ENCODE measurements at regions not wholly inside any gene's neighbourhood (a gene's known extent, or its start where the extent isn't known, plus 50 kb on each side); places are given as distances from the start of the nearest gene placed in this dataset.

DNA sequence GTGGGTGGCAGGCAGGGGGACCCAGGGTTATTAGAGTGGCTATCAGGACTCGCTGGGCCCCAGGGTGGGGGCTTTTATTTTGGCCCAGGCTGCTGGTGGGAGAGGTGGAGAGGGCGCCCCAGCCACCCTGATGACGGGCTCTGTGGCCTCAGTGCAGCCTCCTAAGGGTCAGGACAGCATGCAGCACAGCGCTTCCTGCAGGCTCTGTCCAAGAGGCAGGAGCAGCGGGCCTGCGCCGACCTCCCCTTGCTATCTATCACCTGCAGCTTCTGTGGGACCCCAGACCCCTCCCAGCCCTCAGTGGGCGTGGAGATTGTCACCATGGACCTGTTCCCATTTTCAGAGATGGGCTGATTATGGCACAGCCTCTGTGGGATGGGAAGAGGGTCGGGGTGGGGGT, 54.3 kb upstream of the PPARA start:
- H3K4me2 ChIP-seq (ENCODE audit: low read length), result no peak overlapping the region
- CTCF ChIA-PET (ENCODE audit: unreplicated experiment), result no interaction called here
- H2AFZ ChIP-seq (ENCODE audit: low read length), result no peak overlapping the region
- no peaks in the 10 kb centered on the region for H4K20me1 ChIP-seq (ENCODE audit: insufficient read depth, low read length)
- no TSS peak for BruUV-seq (replicated peaks)
- H3K9me3 ChIP-seq (ENCODE audit: low read length), result no peaks in the 10 kb centered on the region
- H3K79me2 ChIP-seq (ENCODE audit: insufficient read depth, low read depth, low read length), result no peaks in the 10 kb centered on the region
- H3K4me3 ChIP-seq (ENCODE audit: low read depth, low read length, poor library complexity, severe bottlenecking), result no peak overlapping the region
- intact Hi-C loops (cut with micrococcal nuclease; ENCODE audit: unreplicated experiment), result no loop called here
- POLR2A ChIA-PET, result no interaction called here
- no peak for TF ChIP-seq EZH2phosphoT487 (IDR thresholded peaks at IDR 0.05; ENCODE audit: borderline replicate concordance, low read depth, low read length)
- TF ChIP-seq, protein P1, sequence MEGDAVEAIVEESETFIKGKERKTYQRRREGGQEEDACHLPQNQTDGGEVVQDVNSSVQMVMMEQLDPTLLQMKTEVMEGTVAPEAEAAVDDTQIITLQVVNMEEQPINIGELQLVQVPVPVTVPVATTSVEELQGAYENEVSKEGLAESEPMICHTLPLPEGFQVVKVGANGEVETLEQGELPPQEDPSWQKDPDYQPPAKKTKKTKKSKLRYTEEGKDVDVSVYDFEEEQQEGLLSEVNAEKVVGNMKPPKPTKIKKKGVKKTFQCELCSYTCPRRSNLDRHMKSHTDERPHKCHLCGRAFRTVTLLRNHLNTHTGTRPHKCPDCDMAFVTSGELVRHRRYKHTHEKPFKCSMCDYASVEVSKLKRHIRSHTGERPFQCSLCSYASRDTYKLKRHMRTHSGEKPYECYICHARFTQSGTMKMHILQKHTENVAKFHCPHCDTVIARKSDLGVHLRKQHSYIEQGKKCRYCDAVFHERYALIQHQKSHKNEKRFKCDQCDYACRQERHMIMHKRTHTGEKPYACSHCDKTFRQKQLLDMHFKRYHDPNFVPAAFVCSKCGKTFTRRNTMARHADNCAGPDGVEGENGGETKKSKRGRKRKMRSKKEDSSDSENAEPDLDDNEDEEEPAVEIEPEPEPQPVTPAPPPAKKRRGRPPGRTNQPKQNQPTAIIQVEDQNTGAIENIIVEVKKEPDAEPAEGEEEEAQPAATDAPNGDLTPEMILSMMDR (conservative IDR thresholded peaks at IDR 0.05; ENCODE audit: low read length), result no peak
- H3K36me3 ChIP-seq (ENCODE audit: insufficient read depth, low read length), result no peaks in the 10 kb centered on the region
- no peak for DNase-seq (ENCODE audit: low spot score)
- H3K4me1 ChIP-seq (ENCODE audit: insufficient read depth, low read length, poor library complexity, severe bottlenecking), result no peaks in the 10 kb centered on the region
- H3K9me2 ChIP-seq (ENCODE audit: insufficient read depth, low read length), result no peaks in the 10 kb centered on the region
- no peak overlapping the region for H3K27ac ChIP-seq (ENCODE audit: low read depth, low read length, poor library complexity, severe bottlenecking)

DNA sequence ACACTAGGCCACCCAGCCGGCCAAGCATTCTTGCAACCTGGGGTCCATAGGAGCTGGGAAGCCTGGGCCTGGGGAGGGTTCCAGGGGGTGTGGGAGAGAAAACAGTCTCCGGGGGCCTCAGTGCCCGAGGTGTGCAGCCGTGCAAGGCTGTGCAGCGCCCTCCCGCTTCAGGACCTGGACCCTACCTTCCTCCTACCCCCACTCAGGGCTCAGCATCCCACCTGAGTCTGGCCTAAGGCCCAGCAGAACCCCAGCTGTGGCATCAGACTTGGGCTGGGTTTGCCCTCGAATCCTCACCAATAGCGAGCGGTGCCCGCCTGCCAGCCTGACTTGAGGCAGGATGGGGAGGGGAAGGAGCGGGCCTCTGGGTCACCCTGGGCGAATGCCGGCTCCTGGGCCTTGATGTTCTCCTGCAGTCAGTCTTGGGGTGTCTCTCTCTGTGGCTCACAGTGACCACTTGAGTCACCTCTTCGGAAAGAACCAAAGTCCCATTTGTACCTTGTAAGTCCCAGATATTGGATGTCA, 53.6 kb upstream of the PPARA start:
- Histone ChIP-seq H3K4me2 (ENCODE audit: low read length) (no peak overlapping the region), H3K9me2 (ENCODE audit: insufficient read depth, low read length) (no peaks in the 10 kb centered on the region), H3K36me3 (ENCODE audit: insufficient read depth, low read length) (no peaks in the 10 kb centered on the region), H3K79me2 (ENCODE audit: insufficient read depth, low read depth, low read length) (no peaks in the 10 kb centered on the region), H3K4me3 (ENCODE audit: low read depth, low read length, poor library complexity, severe bottlenecking) (no peak overlapping the region), H3K27ac (ENCODE audit: low read depth, low read length, poor library complexity, severe bottlenecking) (no peak overlapping the region), H4K20me1 (ENCODE audit: insufficient read depth, low read length) (no peaks in the 10 kb centered on the region), H3K9me3 (ENCODE audit: low read length) (no peaks in the 10 kb centered on the region), H3K4me1 (ENCODE audit: insufficient read depth, low read length, poor library complexity, severe bottlenecking) (no peaks in the 10 kb centered on the region), H2AFZ (ENCODE audit: low read length) (no peak overlapping the region)
- intact Hi-C loops (cut with micrococcal nuclease; ENCODE audit: unreplicated experiment), result no loop called here
- BruUV-seq (replicated peaks), result no TSS peak
- no peak for DNase-seq (ENCODE audit: low spot score)
- ChIA-PET POLR2A (interaction anchor here (0.6 kb wide), 1 partner anchor 69 kb away, joined by 3 read pairs; no protein-coding TSS in a partner anchor), CTCF (ENCODE audit: unreplicated experiment) (no interaction called here)
- TF ChIP-seq, protein P1 (conservative IDR thresholded peaks at IDR 0.05; ENCODE audit: low read length), result no peak
- TF ChIP-seq EZH2phosphoT487 (IDR thresholded peaks at IDR 0.05; ENCODE audit: borderline replicate concordance, low read depth, low read length), result no peak

DNA sequence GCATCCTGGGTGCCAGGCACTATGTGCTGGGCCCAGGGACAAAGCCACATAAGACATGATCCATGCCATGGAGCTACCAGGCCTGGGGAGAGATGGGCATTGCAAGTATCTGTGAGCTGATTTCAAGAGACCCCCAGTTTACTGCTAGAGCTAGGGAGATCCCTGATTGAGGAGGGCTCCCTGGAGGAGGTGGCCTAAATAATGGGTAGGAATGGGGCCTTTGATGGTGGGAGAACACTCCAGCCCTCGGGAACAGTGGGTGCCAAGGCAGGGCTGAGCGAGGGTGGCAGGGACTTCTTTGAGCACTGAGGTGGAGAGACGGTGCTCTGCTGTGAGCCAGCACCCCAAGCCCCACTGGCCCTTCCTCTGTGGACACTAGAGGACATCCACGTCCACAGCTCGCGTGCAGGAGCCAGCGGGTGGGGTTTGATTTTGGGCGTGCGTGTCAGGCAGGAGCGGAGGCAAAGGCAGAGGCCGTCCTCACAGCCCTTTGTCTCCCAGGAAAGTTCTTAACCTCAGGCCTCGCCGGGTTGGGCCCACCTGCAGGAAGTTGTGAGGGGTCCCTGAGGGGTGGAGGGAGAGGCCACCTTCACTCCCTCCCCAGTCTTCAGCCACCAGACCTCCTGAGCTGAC, 52.9 kb upstream of the PPARA start:
- Histone ChIP-seq H2AFZ (ENCODE audit: low read length) (no peak overlapping the region), H3K4me3 (ENCODE audit: low read depth, low read length, poor library complexity, severe bottlenecking) (no peak overlapping the region), H4K20me1 (ENCODE audit: insufficient read depth, low read length) (no peaks in the 10 kb centered on the region), H3K4me2 (ENCODE audit: low read length) (no peak overlapping the region), H3K9me3 (ENCODE audit: low read length) (no peaks in the 10 kb centered on the region), H3K4me1 (ENCODE audit: insufficient read depth, low read length, poor library complexity, severe bottlenecking) (no peaks in the 10 kb centered on the region), H3K9me2 (ENCODE audit: insufficient read depth, low read length) (no peaks in the 10 kb centered on the region), H3K27ac (ENCODE audit: low read depth, low read length, poor library complexity, severe bottlenecking) (no peak overlapping the region), H3K36me3 (ENCODE audit: insufficient read depth, low read length) (no peaks in the 10 kb centered on the region), H3K79me2 (ENCODE audit: insufficient read depth, low read depth, low read length) (no peaks in the 10 kb centered on the region)
- intact Hi-C loops (cut with micrococcal nuclease; ENCODE audit: unreplicated experiment), result no loop called here
- ChIA-PET POLR2A (interaction anchor here (0.6 kb wide), 1 partner anchor 69 kb away, joined by 3 read pairs; no protein-coding TSS in a partner anchor), CTCF (ENCODE audit: unreplicated experiment) (no interaction called here)
- no peak for DNase-seq (ENCODE audit: low spot score)
- BruUV-seq (replicated peaks), result no TSS peak
- TF ChIP-seq, protein P1 (conservative IDR thresholded peaks at IDR 0.05; ENCODE audit: low read length), result no peak
- no peak for TF ChIP-seq EZH2phosphoT487 (IDR thresholded peaks at IDR 0.05; ENCODE audit: borderline replicate concordance, low read depth, low read length)

Measured in OCI-LY7 (cell line).